Activated CD4-positive, CD25-positive, alpha-beta regulatory T cell treated with anti-CD3 and anti-CD28 coated beads, Interleukin-2, amount 50 U/mL, for 72 hours (primary cell): ENCODE measurements at regions not wholly inside any gene's neighbourhood (a gene's known extent, or its start where the extent isn't known, plus 50 kb on each side); places are given as distances from the start of the nearest gene placed in this dataset.

Experiments
- DNase-seq: peaks from one replicate; pipeline ENCODE4 v3.0.0; 2021

- no peak for DNase-seq
Observed at GRCh38 chr10:117638664-117639200, 96.2 kb downstream of the EMX2 start.

DNA sequence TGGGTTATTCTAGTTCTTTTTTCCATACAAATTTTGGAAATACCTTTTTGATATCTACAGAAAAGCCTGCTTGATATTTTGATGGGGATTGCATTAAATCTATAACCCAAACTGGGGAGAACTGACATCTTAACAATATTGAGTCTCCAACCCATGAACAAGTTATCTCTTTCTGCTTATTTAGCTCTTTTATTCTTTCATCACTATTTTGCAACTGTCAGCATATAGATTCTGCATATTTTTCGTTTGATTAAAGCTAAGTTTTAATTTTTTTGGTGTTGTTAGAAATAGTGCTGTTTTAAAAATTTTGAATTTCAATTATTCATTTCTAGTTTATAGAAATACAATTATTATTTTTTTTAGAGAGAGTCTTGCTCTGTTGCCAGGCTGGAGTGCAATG is 97.9 kb downstream of the EMX2 start:
- no peak for DNase-seq

DNA sequence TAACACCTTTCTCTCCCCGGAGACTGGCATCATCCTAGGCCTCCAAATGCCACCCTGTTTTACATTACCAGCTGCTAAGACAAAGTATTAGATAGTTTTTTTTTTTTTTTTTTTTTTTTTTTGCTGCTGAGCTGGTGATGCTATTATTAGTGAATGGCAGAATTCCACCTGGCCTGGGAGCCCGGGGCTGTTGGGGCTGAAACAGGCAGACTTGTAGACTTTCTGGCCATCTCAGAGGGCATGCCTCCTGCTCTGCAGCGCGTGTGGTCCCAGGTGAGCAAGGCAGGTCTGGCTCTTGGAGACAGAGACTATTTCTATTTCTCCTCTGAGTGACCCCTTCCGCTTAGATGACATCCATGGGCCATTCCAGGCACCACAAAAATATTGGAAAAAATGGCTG is 104.2 kb downstream of the EMX2 start:
- no peak for DNase-seq

DNA sequence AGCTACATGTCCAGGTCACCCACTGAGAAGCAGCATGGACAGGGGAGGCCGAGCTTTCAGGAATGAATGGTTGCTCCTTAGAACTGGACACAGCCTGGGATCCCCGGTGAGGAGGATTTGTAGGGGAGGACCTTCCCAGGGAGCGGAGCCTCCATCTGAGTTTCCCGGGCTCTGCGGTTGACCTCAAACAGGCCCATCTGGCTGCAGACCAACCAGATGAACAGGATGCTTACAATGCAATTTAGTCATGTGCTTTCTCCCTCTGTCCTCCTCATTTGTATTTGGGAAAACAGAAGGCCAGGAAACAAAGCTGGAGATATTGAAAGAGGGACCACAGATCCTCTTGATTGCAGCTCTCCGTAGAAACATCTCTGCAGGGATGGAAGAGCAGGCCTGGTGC is 104.8 kb downstream of the EMX2 start:
- DNase-seq: no peak

DNA sequence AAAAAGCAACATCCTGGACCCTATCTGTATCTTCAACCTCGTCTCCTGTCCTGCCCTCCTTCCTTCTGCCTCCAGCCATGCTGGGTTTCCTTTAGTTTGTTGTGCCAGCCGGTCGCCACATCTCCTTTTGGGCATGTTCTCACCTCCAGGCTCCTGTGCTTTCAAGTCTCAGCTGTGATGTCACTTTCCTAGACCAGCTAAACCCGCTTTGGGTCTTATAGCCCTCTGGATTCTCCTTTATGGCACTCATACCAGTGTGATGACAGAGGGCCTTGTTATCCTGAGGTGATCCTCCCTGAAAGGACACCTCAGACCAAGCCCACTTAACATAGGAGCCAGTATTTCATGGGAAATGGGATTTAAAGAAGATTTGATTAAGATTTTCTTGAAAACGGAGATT is 108.6 kb downstream of the EMX2 start:
- DNase-seq: no peak

GRCh38 chr10:117652228-117653169 is 110.0 kb downstream of the EMX2 start:
- DNase-seq: no peak

GRCh38 chr10:117653170-117653515 is 110.6 kb downstream of the EMX2 start:
- no peak for DNase-seq

DNA sequence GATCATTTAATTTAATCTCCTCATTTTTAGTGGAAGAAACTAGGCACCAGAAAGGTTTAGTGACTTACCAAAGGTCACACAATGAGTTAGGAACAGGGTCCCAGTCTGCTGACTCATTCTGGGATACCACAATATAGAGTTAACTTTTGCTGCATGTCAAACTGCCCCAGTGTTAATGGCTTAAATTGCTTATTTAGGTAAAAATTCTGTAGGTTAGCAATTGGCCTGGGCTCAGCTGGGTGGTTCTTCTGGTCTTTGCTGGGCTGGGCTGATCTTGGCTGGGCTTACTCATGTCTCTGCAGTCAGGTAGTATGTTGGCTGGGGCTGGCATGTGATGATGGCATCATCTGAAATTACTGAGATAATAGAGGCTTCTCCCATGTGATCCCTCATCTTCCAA is 111.6 kb downstream of the EMX2 start:
- no peak for DNase-seq

GRCh38 chr10:117656385-117657367 is 114.1 kb downstream of the EMX2 start:
- no peak for DNase-seq

- no peak for DNase-seq
Observed at GRCh38 chr10:117661316-117661715, 118.8 kb downstream of the EMX2 start.

DNA sequence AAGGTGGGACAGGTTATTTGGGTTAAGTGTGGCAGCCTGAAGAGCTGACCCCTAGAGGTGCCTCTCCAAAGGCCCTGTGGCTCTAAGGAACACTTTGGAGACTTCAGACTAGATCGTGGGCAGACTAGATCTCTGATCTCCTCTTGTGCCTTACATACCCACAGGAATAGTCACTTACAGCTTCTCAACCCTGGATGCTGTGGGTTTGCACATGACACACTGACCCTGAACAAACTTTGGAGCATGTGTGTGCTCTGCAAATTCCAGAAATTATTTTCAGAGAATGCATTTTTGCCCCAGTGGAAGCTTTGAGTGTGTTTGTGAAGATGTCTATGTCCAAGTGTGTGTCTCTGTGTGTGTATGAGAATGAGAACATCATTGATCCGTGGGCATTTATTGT is 119.6 kb downstream of the EMX2 start:
- no peak for DNase-seq

- DNase-seq: no peak
Observed at GRCh38 chr10:117662751-117663540, 120.4 kb downstream of the EMX2 start.

DNA sequence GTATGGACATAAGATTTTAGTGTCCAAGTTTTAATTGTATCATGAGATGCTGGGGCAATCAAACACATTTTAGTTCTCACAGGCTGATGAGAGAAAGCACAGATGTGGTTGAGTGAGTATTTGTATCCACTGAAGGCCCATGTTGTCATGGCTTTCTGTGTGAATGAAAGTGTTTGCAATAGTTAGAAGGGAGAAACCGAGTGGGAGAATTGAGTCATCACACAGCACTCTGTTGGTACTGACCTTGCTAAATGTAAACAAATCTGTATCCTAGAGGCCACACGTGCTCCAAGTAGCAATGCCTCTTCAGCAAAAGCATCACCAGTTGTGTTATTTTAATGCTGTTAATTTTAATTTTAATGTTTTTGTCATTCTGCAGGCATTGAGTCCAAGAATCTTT is 121.2 kb downstream of the EMX2 start:
- DNase-seq: no peak

DNA sequence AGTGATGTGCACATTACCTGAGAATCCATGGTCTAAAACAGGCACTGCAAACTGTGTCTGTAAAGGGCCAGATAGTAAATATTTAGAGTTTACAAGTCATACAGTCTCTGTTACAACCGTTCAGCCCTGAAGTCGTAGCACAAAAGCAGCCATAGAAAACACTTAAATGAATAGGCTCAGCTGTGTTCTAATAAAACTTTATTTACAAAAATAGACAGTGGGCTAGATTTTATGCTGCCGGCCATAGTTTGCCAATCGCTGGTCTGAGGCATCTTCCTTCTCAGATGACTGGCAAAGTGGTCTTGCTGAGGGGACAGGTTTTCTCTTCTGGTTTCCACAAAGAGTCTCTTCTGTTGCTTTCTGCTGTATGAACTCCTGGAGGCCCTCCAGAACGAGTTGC is 121.7 kb downstream of the EMX2 start:
- DNase-seq: no peak

DNA sequence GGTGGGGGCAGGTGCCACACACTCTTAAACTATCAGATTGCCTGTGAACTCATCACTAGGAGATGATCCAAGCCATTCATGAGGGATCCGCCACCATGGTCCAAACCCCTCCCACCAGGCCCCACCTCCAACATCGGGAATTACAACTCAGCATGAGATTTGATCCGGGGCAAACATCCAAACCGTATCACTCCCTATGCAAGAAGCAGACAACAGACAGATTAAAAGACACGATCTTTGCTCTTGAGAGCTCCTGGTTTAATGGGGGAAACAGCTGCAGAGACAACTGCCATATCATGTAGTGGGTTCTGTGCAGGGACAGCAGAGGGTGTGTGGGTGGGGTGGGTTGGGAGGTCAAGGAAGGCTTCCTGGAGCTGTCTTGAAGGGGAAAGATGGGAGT is 123.6 kb downstream of the EMX2 start:
- no peak for DNase-seq

DNA sequence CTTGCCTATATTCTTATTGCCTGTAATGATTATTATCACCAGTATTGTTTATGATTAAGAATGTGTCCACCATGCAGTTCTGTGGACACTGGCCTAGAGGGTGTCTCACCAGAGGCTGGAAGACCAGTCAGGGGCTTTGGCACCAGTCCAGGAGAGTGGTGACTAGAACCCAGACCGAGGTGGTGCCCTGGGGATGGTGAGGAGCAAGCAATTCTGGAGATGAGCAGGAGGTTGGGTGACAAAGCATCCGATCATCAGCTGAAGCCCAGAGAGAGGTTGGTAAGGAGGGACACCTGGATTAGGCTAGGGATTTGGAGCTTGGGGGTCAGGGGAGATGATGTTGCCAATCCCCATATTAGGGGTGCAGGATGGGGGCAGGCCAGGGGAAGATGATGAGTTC is 124.4 kb downstream of the EMX2 start:
- DNase-seq: no peak

DNA sequence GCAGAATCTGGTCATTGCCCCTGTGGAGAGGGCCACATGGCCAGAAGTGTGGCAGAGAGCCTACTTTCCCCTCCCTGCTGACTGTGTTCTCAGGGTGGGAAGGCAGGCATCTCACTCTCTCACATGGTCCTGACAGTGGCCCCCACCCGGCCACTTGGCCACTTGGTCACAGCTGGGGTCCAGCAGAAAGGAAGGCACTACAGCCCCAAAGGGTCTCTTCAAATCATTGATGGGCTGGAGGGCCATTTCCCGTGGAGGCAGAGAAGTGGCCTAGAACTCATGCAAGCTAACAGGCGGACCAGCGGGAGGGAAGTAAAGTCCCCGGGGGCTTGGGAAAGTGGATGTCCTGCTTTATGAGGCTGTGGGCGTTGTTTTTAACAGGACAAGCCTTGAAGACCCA is 125.3 kb downstream of the EMX2 start:
- no peak for DNase-seq

DNA sequence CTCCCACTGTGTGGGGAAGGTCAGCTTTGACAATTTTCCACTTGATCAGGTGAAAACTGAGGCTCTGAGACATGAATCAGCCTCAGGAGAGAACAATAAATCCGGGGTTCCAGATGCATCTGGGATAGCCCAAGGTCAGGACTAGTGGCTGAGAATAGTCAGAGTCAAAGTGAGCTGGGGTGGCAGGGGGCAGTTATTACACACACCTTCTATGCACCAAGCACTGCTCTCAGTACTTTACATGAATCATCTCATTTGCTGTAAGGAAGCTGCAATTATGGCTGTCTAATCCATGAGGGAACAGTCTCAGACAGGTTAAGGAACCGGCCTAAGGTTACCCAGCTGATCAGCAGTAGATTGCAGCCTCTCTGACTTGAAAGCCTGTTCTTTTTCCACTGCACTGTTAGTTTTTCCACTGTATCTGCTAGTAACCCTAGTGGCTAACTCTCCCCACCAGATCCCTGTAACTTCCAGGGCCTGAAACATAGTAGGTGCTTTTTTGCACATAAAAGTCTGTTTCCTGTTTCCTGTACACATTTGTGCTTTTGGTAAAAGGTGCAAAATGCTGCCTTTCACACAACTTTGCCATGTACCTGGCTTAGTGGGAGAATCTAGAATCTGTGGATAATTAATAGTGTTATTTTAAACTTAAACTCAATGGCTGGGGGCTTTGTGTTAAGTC is 125.9 kb downstream of the EMX2 start:
- DNase-seq: no peak

DNA sequence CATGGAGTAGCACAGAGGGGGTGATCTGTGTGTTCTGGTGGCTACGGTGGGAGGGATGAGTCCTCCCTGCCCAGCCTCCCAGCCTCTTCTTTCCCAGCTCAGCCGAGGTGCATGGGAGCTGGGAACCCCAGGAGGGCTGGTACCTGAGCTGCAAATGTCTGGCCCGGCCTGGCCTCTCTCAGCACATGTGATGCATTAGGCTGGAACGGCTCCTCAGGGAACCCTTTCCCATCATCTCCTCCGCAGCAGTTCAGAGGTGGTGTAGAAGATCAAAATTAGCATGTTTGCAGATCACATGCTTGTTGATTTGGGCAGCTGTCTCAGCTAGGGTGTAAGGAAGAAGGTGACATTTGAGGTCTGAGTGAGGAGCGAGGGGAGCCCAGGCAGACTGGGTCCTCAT is 126.6 kb downstream of the EMX2 start:
- no peak for DNase-seq

DNA sequence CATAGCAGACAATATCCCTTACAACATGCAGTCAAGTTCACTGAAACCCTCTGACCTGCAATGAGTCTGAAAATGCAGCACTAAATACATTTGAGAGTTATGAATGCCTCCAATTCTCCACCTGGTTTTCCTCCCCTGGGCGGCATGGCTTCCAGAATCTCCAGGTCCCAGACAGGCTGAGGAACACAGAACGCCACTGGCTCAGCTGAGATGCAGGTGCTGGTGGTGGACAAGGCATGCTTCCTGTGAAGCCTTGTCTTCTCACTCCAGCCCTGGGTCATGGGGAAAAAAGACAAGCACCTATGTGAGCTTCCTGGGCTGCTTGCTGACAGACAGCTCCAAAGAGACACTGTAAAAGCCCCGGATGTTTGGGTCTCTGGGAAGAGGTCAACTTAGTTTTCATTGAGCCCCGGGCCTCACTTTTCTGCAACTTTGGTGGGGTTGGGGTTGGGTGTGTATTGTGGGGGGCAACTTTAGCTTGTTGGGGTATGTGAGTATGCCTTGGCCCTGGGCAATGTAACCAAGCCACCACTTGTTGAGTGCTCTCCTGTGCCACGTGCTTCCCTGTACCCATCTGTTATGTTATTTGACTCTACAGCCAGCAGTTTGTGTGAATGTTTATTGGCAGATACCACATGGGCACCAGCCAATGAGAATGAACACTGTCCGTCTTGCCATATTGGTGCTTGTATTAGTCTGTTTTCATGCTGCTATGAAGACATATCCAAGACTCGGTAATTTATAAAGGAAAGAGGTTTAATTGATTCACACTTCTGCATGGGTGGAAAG is 127.8 kb downstream of the EMX2 start:
- DNase-seq: no peak
